Trophoblast cell (in vitro differentiated cells and primary cell): ENCODE measurements at regions not wholly inside any gene's neighbourhood (a gene's known extent, or its start where the extent isn't known, plus 50 kb on each side); places are given as distances from the start of the nearest gene placed in this dataset.
A peak's percentile ranks its signal among the peaks of the same experiment; 100 is the strongest.

ENCODE experiments used
- DNase-seq, 2 donors: peaks; one replicate each; pipeline ENCODE4 v3.0.0-alpha.2; 2016
- H2AFZ ChIP-seq: 2 replicates; pipeline ENCODE4 v1.6.1; 2013; ENCODE audit warnings: low read length, moderate library complexity, mild to moderate bottlenecking; ENCODE audit not compliant: insufficient read depth, poor library complexity
- H2AK5ac ChIP-seq: 2 replicates; pipeline ENCODE4 v1.6.1; 2013; ENCODE audit warnings: mild to moderate bottlenecking, low read length
- H2BK120ac ChIP-seq: 2 replicates; pipeline ENCODE4 v1.6.1; 2013; ENCODE audit warnings: low read length, mild to moderate bottlenecking, moderate library complexity; ENCODE audit not compliant: insufficient read depth, poor library complexity
- H2BK12ac ChIP-seq: 2 replicates; pipeline ENCODE4 v1.6.1; 2013; ENCODE audit warnings: mild to moderate bottlenecking, low read length, moderate library complexity
- H2BK5ac ChIP-seq: 2 replicates; pipeline ENCODE4 v1.6.1; 2013; ENCODE audit warnings: low read length, low read depth, moderate library complexity, mild to moderate bottlenecking; ENCODE audit not compliant: poor library complexity
- H3K14ac ChIP-seq: 2 replicates; pipeline ENCODE4 v1.6.1; 2013; ENCODE audit warnings: mild to moderate bottlenecking, low read length
- H3K18ac ChIP-seq: 2 replicates; pipeline ENCODE4 v1.6.1; 2013; ENCODE audit warnings: mild to moderate bottlenecking, low read length
- H3K23ac ChIP-seq: 2 replicates; pipeline ENCODE4 v1.6.1; 2013; ENCODE audit warnings: low read length
- H3K27ac ChIP-seq: 2 replicates; pipeline ENCODE4 v1.5.1; 2013; ENCODE audit warnings: low read depth, mild to moderate bottlenecking, inconsistent platforms, low read length, moderate library complexity
- H3K27me3 ChIP-seq: 2 replicates; pipeline ENCODE4 v1.6.1; 2013; ENCODE audit warnings: inconsistent platforms, mild to moderate bottlenecking, low read length, moderate library complexity; ENCODE audit not compliant: insufficient read depth
- H3K36me3 ChIP-seq, 2 experiments: 1 replicate in 1 of 2; 2 replicates in 1 of 2; pipeline ENCODE4 v1.6.1; 2013; ENCODE audit warnings: low read length in 2 of 2, mild to moderate bottlenecking in 2 of 2, moderate library complexity in 1 of 2; ENCODE audit not compliant: insufficient read depth in 2 of 2, control insufficient read depth in 1 of 2
- H3K4ac ChIP-seq: 2 replicates; pipeline ENCODE4 v1.6.1; 2013; ENCODE audit warnings: low read depth, mild to moderate bottlenecking, low read length, moderate library complexity
- H3K4me1 ChIP-seq, 2 experiments: 1 replicate in 1 of 2; 2 replicates in 1 of 2; pipeline ENCODE4 v1.6.1; 2013; ENCODE audit warnings: low read length in 2 of 2, mild to moderate bottlenecking in 2 of 2, moderate library complexity in 1 of 2; ENCODE audit not compliant: insufficient read depth in 2 of 2, control insufficient read depth in 1 of 2
- H3K4me2 ChIP-seq: 2 replicates; pipeline ENCODE4 v1.6.1; 2013; ENCODE audit warnings: inconsistent platforms, mild to moderate bottlenecking, low read length, moderate library complexity
- H3K4me3 ChIP-seq: 2 replicates; pipeline ENCODE4 v1.5.1; 2013; ENCODE audit warnings: mild to moderate bottlenecking, low read depth, low read length, inconsistent platforms
- H3K79me1 ChIP-seq: one replicate; pipeline ENCODE4 v1.6.1; 2013; ENCODE audit warnings: low read length
- H3K79me2 ChIP-seq: 2 replicates; pipeline ENCODE4 v1.6.1; 2013; ENCODE audit warnings: low read length, mild to moderate bottlenecking; ENCODE audit not compliant: control insufficient read depth, insufficient read depth, poor library complexity
- H3K9ac ChIP-seq: 2 replicates; pipeline ENCODE4 v1.6.1; 2013; ENCODE audit warnings: mild to moderate bottlenecking, low read length
- H3K9me3 ChIP-seq: 2 replicates; pipeline ENCODE4 v1.6.1; 2013; ENCODE audit warnings: low read depth, mild to moderate bottlenecking, control low read depth, inconsistent platforms, low read length; ENCODE audit not compliant: insufficient read depth
- H4K12ac ChIP-seq: 2 replicates; pipeline ENCODE4 v1.6.1; 2013; ENCODE audit warnings: low read depth, mild to moderate bottlenecking, low read length, moderate library complexity
- H4K8ac ChIP-seq: 2 replicates; pipeline ENCODE4 v1.6.1; 2013; ENCODE audit warnings: low read depth, mild to moderate bottlenecking, low read length, moderate library complexity
- H4K91ac ChIP-seq: one replicate; pipeline ENCODE4 v1.6.1; 2013; ENCODE audit warnings: low read depth, mild to moderate bottlenecking, low read length, moderate library complexity
- WGBS: extraction: QIAGEN DNeasy Blood & Tissue Kit; methylation state at CpG from one replicate; pipeline ENCODE4 v1.1.7; 2013; ENCODE audit warnings: missing lambda C conversion rate; ENCODE audit not compliant: insufficient read length, insufficient coverage; ENCODE audit errors: extremely low coverage; 5-methylcytosine and 5-hydroxymethylcytosine counted together

DNA sequence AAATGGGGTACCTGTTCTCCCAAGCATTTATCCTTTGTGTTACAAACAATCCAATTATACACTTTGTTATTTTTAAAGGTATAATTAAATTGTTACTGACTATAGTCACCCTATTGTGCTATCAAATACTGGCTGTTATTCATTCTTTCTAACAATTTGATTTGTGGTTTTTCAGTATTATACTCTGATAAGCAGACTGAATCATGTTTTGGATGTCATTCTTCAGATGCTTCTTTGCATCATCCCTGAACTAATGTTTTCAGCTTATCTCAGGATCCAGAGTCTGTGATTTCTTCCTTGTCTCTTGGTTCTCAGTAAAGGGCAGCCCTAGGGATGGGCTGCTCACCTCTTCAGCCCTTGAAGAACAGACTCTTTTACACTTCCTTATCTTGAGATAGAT lies 177.8 kb upstream of the SGCD start:
- Histone ChIP-seq H2BK12ac (no peak overlapping the region), H3K4ac (no peak overlapping the region), H3K18ac (no peak overlapping the region)

DNA sequence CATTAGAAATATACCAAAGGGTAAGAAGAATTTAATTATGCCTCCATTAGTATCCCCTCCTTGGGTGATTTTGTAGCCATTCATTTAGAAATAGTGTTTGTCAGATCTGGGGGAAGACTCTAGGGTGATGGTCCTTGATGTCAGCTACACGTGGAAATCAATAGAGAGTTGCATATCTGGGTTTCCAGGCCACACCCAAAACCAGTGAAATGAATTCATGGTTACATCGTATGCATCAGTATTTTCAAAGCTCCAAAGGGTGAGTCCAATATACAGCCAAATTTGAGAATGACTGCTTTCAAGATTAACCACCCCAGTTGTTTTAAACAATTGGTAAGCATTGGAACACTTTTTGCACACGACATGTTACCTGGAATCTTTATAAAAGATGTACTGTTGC lies 173.4 kb upstream of the SGCD start:
- Histone ChIP-seq H3K14ac (no peak overlapping the region), H3K4me1 (no peaks in the 10 kb centered on the region), H3K4ac (no peak overlapping the region), H3K79me2 (peaks cover 2% of the 10 kb centered on the region), H3K23ac (no peak overlapping the region), H3K27ac (no peak overlapping the region), H3K36me3 (no peaks in the 10 kb centered on the region), H3K4me3 (no peak overlapping the region), H2BK5ac (no peak overlapping the region), H2BK120ac (no peak overlapping the region), H3K9ac (no peak overlapping the region), H2AFZ (no peak overlapping the region), H4K8ac (no peak overlapping the region), H3K18ac (no peak overlapping the region), H3K4me2 (no peak overlapping the region), H3K79me1 (no peaks in the 10 kb centered on the region), H2AK5ac (no peak overlapping the region), H4K12ac (no peak overlapping the region), H2BK12ac (no peak overlapping the region), H3K27me3 (no peaks in the 10 kb centered on the region), H4K91ac (no peak overlapping the region), H3K9me3 (no peaks in the 10 kb centered on the region)
- no CpG with 5 or more reads among the region's 3 CpGs for WGBS
- DNase-seq, result no peak

More for the DNA sequence above, 177.8 kb upstream of the SGCD start:
- Histone ChIP-seq H3K23ac (no peak overlapping the region), H3K4me1 (no peaks in the 10 kb centered on the region), H3K36me3 (no peaks in the 10 kb centered on the region), H4K8ac (no peak overlapping the region), H3K9ac (no peak overlapping the region), H3K4me2 (no peak overlapping the region), H3K27me3 (no peaks in the 10 kb centered on the region), H3K4me3 (no peak overlapping the region), H2AK5ac (no peak overlapping the region), H3K14ac (no peak overlapping the region), H3K9me3 (no peaks in the 10 kb centered on the region), H4K12ac (no peak overlapping the region), H3K79me1 (no peaks in the 10 kb centered on the region), H2BK5ac (no peak overlapping the region), H2BK120ac (no peak overlapping the region), H4K91ac (no peak overlapping the region), H3K79me2 (no peaks in the 10 kb centered on the region), H3K27ac (no peak overlapping the region), H2AFZ (no peak overlapping the region)
- DNase-seq, result no peak

DNA sequence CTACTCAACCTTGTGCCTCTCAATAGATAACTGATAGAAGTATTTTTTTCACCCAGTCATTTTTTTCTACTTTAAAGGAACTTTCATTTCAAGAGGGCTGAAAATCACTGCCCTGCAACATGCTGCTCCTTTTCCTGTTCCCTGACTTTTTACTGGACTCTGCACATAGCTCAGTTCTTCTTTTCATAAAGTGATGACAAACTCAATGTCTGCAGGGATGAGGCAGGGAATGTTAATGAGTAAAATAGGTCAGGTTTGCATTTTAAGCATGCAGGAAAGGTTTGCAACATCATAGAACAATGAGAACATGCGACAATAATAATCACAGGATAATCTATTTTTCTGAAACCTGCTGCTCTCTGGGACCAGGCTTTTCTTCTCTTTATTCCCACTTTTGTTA lies 172.2 kb upstream of the SGCD start:
- no peak for DNase-seq
- WGBS, result no CpG with 5 or more reads among the region's 1 CpG

DNA sequence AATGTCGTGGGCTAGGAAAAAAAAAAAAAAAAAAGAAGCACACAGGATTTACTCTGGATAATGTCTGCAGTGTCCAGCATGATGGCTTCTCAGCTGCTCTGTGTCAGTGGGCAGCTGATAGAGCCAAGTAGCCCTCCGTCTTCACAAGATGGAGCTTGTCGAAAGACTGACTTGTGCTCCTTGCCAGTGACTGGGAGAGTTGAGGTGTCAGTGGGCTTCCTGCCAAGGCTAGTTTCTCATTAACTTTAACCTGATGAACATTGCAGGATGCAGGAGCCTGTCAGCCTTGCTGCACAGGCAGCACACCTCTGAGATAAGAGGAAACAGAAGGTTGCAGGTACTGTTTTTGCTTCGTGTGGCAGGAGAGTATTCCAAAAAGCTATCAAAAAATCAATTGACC lies 171.4 kb upstream of the SGCD start:
- H3K27ac ChIP-seq, result no peak overlapping the region
- no peak overlapping the region for H3K18ac ChIP-seq
- no peak overlapping the region for H2BK120ac ChIP-seq
- H3K79me1 ChIP-seq, result no peaks in the 10 kb centered on the region
- no peak overlapping the region for H2BK5ac ChIP-seq
- H3K9me3 ChIP-seq, result no peaks in the 10 kb centered on the region
- H3K4me2 ChIP-seq, result no peak overlapping the region
- H2BK12ac ChIP-seq, result no peak overlapping the region
- no peaks in the 10 kb centered on the region for H3K4me1 ChIP-seq
- no peak overlapping the region for H2AFZ ChIP-seq
- H4K12ac ChIP-seq, result peak overlapping the region; percentile 54
- H4K8ac ChIP-seq, result no peak overlapping the region
- H4K91ac ChIP-seq, result no peak overlapping the region
- H2AK5ac ChIP-seq, result no peak overlapping the region
- no peak for DNase-seq
- no peak overlapping the region for H3K14ac ChIP-seq
- no peak overlapping the region for H3K4ac ChIP-seq
- no CpG with 5 or more reads among the region's 4 CpGs for WGBS
- H3K4me3 ChIP-seq, result no peak overlapping the region
- H3K36me3 ChIP-seq, result no peaks in the 10 kb centered on the region
- peaks cover 2% of the 10 kb centered on the region for H3K79me2 ChIP-seq
- no peak overlapping the region for H3K23ac ChIP-seq
- H3K9ac ChIP-seq, result no peak overlapping the region
- no peaks in the 10 kb centered on the region for H3K27me3 ChIP-seq

More for the DNA sequence above, 172.2 kb upstream of the SGCD start:
- H4K91ac ChIP-seq, result no peak overlapping the region
- H3K9me3 ChIP-seq, result no peaks in the 10 kb centered on the region
- H3K27me3 ChIP-seq, result no peaks in the 10 kb centered on the region
- no peak overlapping the region for H2AK5ac ChIP-seq
- no peak overlapping the region for H3K14ac ChIP-seq
- H2BK12ac ChIP-seq, result no peak overlapping the region
- H3K4me3 ChIP-seq, result no peak overlapping the region
- H2BK120ac ChIP-seq, result no peak overlapping the region
- no peak overlapping the region for H3K9ac ChIP-seq
- H4K12ac ChIP-seq, result no peak overlapping the region
- no peaks in the 10 kb centered on the region for H3K79me1 ChIP-seq
- H3K79me2 ChIP-seq, result peaks cover 2% of the 10 kb centered on the region
- no peak overlapping the region for H3K23ac ChIP-seq
- H3K36me3 ChIP-seq, result no peaks in the 10 kb centered on the region
- no peak overlapping the region for H3K4me2 ChIP-seq
- no peaks in the 10 kb centered on the region for H3K4me1 ChIP-seq
- H3K18ac ChIP-seq, result no peak overlapping the region
- H2AFZ ChIP-seq, result no peak overlapping the region
- H2BK5ac ChIP-seq, result no peak overlapping the region
- H4K8ac ChIP-seq, result no peak overlapping the region
- H3K27ac ChIP-seq, result no peak overlapping the region
- H3K4ac ChIP-seq, result no peak overlapping the region
